WTC11 (cell line): ENCODE measurements at regions not wholly inside any gene's neighbourhood (a gene's known extent, or its start where the extent isn't known, plus 50 kb on each side); places are given as distances from the start of the nearest gene placed in this dataset.

ENCODE experiments used
- ATAC-seq: fragments of 200-7000 bp; cut with Tn5 transposase; 2 replicates; pipeline ENCODE4 v1.10.0; 2021; ENCODE audit warnings: mild to moderate bottlenecking, moderate library complexity
- CTCF ChIA-PET: fragments of 300-600 bp; sonication (Branson Sonifier 250); formaldehyde crosslinking; loops from one replicate; lab custom pipeline; 2021; ENCODE audit warnings: antibody characterized with exemption; lab: Charles Lee
- POLR2A ChIA-PET: fragments of 350-600 bp; sonication (Branson Sonifier 250); formaldehyde crosslinking; loops from one replicate; lab custom pipeline; 2021; ENCODE audit warnings: antibody characterized with exemption; lab: Charles Lee
- DNase-seq: peaks from one replicate; pipeline ENCODE4 v3.0.0; 2021; ENCODE audit warnings: low spot score
- H3K27ac Mint-ChIP-seq: 2 replicates; pipeline ENCODE4 v1.8.0; 2021; ENCODE audit warnings: mixed read lengths
- H3K27me3 Mint-ChIP-seq: 2 replicates; pipeline ENCODE4 v1.8.0; 2021; ENCODE audit warnings: low read depth, mild to moderate bottlenecking, moderate library complexity, mixed read lengths
- H3K36me3 Mint-ChIP-seq: 2 replicates; pipeline ENCODE4 v1.8.0; 2021; ENCODE audit warnings: mixed read lengths
- H3K4me1 Mint-ChIP-seq: 2 replicates; pipeline ENCODE4 v1.8.0; 2022; ENCODE audit warnings: mixed read lengths
- H3K4me3 Mint-ChIP-seq: 2 replicates; pipeline ENCODE4 v1.8.0; 2021; ENCODE audit warnings: mild to moderate bottlenecking, moderate library complexity, mixed read lengths
- H3K9me3 Mint-ChIP-seq: 2 replicates; pipeline ENCODE4 v1.8.0; 2021; ENCODE audit warnings: mixed read lengths
- ELF4 ChIP-seq: sonication (generic); formaldehyde crosslinking; IDR thresholded peaks from 2 replicates; pipeline ENCODE4 v1.8.1; 2022; ENCODE audit warnings: low read depth, mild to moderate bottlenecking, moderate library complexity, missing genetic modification reagents
- FOXK1 ChIP-seq: sonication (generic); formaldehyde crosslinking; IDR thresholded peaks from 2 replicates; pipeline ENCODE4 v1.8.0; 2022; ENCODE audit warnings: mild to moderate bottlenecking, moderate library complexity, missing genetic modification reagents
- FOXP1 ChIP-seq: sonication (generic); formaldehyde crosslinking; IDR thresholded peaks from 2 replicates; pipeline ENCODE4 v1.8.0; 2022; ENCODE audit warnings: missing genetic modification reagents, mild to moderate bottlenecking, moderate library complexity, borderline replicate concordance
- JAZF1 ChIP-seq: fragments of 250-450 bp; sonication (Bioruptor Pico); IDR thresholded peaks from 2 replicates; pipeline ENCODE4 v1.9.0; 2021; ENCODE audit warnings: moderate library complexity, mild to moderate bottlenecking, inconsistent platforms
- SMAD3 ChIP-seq: sonication (generic); formaldehyde crosslinking; IDR thresholded peaks from 2 replicates; pipeline ENCODE4 v1.8.0; 2022; ENCODE audit warnings: missing genetic modification reagents, mild to moderate bottlenecking, borderline replicate concordance
- TCF7 ChIP-seq: sonication (generic); formaldehyde crosslinking; IDR thresholded peaks from 2 replicates; pipeline ENCODE4 v1.8.0; 2022; ENCODE audit warnings: mild to moderate bottlenecking, low read depth, missing genetic modification reagents, moderate library complexity
- ZNF423 ChIP-seq: fragments of 250-450 bp; sonication (Bioruptor Pico); IDR thresholded peaks from 2 replicates; pipeline ENCODE4 v2.1.2; 2022; ENCODE audit warnings: mild to moderate bottlenecking, moderate library complexity
- TF ChIP-seq, protein P1 (sequence below): fragments of 250-450 bp; sonication (Bioruptor Pico); IDR thresholded peaks from 2 replicates; pipeline ENCODE4 v1.9.0; 2021; ENCODE audit warnings: mild to moderate bottlenecking, borderline replicate concordance
- TF ChIP-seq, protein P2 (sequence below): sonication (generic); formaldehyde crosslinking; IDR thresholded peaks from 2 replicates; pipeline ENCODE4 v1.8.1; 2022; ENCODE audit warnings: missing genetic modification reagents, borderline replicate concordance
- TF ChIP-seq, protein P3 (sequence below): sonication (generic); formaldehyde crosslinking; IDR thresholded peaks from 2 replicates; pipeline ENCODE4 v1.8.0; 2022; ENCODE audit warnings: mild to moderate bottlenecking, missing genetic modification reagents
- TF ChIP-seq, protein P4 (sequence below): sonication (generic); formaldehyde crosslinking; IDR thresholded peaks from 2 replicates; pipeline ENCODE4 v1.8.1; 2022; ENCODE audit warnings: mild to moderate bottlenecking, missing genetic modification reagents, moderate library complexity, borderline replicate concordance
- TF ChIP-seq, protein P5 (sequence below): sonication (generic); formaldehyde crosslinking; IDR thresholded peaks from 2 replicates; pipeline ENCODE4 v1.8.1; 2023; ENCODE audit warnings: mild to moderate bottlenecking, missing genetic modification reagents, moderate library complexity
- TF ChIP-seq, protein P6 (sequence below): sonication (generic); formaldehyde crosslinking; IDR thresholded peaks from 2 replicates; pipeline ENCODE4 v1.8.1; 2023; ENCODE audit warnings: mild to moderate bottlenecking, missing genetic modification reagents
- TF ChIP-seq, protein P7 (sequence below): fragments of 250-450 bp; sonication (Bioruptor Pico); conservative IDR thresholded peaks from 2 replicates; pipeline ENCODE4 v1.9.0; 2021; ENCODE audit warnings: mild to moderate bottlenecking
- TF ChIP-seq, protein P8 (sequence below): fragments of 200-600 bp; IDR thresholded peaks from 2 replicates; pipeline ENCODE4 v1.8.0; 2022; ENCODE audit warnings: antibody characterized with exemption
- TF ChIP-seq, protein P9 (sequence below): sonication (generic); formaldehyde crosslinking; IDR thresholded peaks from 2 replicates; pipeline ENCODE4 v1.8.1; 2022; ENCODE audit warnings: mild to moderate bottlenecking, moderate library complexity, missing genetic modification reagents

DNA sequence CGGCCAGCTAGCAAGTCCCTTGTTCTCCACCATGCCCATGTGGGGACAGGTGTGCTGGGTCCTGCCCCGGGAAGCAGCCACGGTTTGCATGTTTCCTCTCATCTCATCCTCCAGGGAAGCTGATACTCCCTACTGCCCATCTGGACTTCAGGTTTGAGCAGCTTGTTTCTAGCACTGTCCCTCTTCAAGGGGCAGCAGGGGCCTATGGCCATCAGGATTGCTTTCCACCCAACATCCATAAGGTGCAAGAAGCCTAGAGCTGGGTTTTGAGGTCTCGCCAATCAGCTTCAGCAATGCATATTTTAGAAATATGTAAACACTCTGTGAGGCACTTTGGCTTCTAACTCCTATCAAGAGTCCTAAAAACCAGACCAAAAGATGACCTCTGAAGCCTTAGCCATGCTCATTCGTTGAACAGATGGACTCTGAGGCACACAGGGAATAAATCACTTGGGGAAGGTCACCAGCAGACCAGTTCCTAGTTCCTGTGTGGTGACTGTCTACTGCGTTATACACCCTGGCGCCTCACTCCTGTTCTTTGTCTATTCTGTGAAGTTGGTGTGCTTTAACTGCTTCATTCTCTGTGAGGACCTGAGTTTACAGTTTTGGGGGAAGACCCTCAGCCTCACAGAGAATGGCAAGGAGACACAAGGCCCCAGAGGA is 192.6 kb upstream of the TWIST2 start:
- DNase-seq = no peak
- peaks cover 15% of the 10 kb centered on the region for H3K4me1 Mint-ChIP-seq
- peaks cover 30% of the 10 kb centered on the region for H3K9me3 Mint-ChIP-seq
- no peak overlapping the region for H3K27ac Mint-ChIP-seq
- CTCF ChIA-PET = interaction anchor here (1.6 kb wide), 1 partner anchor 10 kb away, joined by 3 read pairs; no protein-coding TSS in a partner anchor
- no peak overlapping the region for H3K4me3 Mint-ChIP-seq
- TF ChIP-seq JAZF1 (CRISPR knock-in tag) (no peak), ZNF423 (no peak), TCF7 (CRISPR knock-in tag) (no peak), FOXP1 (CRISPR knock-in tag) (no peak), FOXK1 (CRISPR knock-in tag) (no peak), SMAD3 (CRISPR knock-in tag) (no peak), ELF4 (CRISPR knock-in tag) (no peak)
- TF ChIP-seq, protein P1, sequence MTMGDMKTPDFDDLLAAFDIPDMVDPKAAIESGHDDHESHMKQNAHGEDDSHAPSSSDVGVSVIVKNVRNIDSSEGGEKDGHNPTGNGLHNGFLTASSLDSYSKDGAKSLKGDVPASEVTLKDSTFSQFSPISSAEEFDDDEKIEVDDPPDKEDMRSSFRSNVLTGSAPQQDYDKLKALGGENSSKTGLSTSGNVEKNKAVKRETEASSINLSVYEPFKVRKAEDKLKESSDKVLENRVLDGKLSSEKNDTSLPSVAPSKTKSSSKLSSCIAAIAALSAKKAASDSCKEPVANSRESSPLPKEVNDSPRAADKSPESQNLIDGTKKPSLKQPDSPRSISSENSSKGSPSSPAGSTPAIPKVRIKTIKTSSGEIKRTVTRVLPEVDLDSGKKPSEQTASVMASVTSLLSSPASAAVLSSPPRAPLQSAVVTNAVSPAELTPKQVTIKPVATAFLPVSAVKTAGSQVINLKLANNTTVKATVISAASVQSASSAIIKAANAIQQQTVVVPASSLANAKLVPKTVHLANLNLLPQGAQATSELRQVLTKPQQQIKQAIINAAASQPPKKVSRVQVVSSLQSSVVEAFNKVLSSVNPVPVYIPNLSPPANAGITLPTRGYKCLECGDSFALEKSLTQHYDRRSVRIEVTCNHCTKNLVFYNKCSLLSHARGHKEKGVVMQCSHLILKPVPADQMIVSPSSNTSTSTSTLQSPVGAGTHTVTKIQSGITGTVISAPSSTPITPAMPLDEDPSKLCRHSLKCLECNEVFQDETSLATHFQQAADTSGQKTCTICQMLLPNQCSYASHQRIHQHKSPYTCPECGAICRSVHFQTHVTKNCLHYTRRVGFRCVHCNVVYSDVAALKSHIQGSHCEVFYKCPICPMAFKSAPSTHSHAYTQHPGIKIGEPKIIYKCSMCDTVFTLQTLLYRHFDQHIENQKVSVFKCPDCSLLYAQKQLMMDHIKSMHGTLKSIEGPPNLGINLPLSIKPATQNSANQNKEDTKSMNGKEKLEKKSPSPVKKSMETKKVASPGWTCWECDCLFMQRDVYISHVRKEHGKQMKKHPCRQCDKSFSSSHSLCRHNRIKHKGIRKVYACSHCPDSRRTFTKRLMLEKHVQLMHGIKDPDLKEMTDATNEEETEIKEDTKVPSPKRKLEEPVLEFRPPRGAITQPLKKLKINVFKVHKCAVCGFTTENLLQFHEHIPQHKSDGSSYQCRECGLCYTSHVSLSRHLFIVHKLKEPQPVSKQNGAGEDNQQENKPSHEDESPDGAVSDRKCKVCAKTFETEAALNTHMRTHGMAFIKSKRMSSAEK (CRISPR knock-in tag) = no peak
- TF ChIP-seq, protein P2, sequence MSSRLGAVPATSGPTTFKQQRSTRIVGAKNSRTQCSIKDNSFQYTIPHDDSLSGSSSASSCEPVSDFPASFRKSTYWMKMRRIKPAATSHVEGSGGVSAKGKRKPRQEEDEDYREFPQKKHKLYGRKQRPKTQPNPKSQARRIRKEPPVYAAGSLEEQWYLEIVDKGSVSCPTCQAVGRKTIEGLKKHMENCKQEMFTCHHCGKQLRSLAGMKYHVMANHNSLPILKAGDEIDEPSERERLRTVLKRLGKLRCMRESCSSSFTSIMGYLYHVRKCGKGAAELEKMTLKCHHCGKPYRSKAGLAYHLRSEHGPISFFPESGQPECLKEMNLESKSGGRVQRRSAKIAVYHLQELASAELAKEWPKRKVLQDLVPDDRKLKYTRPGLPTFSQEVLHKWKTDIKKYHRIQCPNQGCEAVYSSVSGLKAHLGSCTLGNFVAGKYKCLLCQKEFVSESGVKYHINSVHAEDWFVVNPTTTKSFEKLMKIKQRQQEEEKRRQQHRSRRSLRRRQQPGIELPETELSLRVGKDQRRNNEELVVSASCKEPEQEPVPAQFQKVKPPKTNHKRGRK (CRISPR knock-in tag) = no peak
- TF ChIP-seq, protein P3, sequence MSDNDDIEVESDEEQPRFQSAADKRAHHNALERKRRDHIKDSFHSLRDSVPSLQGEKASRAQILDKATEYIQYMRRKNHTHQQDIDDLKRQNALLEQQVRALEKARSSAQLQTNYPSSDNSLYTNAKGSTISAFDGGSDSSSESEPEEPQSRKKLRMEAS (CRISPR knock-in tag) = no peak
- TF ChIP-seq, protein P4, sequence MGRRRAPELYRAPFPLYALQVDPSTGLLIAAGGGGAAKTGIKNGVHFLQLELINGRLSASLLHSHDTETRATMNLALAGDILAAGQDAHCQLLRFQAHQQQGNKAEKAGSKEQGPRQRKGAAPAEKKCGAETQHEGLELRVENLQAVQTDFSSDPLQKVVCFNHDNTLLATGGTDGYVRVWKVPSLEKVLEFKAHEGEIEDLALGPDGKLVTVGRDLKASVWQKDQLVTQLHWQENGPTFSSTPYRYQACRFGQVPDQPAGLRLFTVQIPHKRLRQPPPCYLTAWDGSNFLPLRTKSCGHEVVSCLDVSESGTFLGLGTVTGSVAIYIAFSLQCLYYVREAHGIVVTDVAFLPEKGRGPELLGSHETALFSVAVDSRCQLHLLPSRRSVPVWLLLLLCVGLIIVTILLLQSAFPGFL (CRISPR knock-in tag) = no peak
- TF ChIP-seq, protein P5, sequence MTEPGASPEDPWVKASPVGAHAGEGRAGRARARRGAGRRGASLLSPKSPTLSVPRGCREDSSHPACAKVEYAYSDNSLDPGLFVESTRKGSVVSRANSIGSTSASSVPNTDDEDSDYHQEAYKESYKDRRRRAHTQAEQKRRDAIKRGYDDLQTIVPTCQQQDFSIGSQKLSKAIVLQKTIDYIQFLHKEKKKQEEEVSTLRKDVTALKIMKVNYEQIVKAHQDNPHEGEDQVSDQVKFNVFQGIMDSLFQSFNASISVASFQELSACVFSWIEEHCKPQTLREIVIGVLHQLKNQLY (CRISPR knock-in tag) = no peak
- TF ChIP-seq, protein P6, sequence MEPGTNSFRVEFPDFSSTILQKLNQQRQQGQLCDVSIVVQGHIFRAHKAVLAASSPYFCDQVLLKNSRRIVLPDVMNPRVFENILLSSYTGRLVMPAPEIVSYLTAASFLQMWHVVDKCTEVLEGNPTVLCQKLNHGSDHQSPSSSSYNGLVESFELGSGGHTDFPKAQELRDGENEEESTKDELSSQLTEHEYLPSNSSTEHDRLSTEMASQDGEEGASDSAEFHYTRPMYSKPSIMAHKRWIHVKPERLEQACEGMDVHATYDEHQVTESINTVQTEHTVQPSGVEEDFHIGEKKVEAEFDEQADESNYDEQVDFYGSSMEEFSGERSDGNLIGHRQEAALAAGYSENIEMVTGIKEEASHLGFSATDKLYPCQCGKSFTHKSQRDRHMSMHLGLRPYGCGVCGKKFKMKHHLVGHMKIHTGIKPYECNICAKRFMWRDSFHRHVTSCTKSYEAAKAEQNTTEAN (CRISPR knock-in tag) = no peak
- TF ChIP-seq, protein P7, sequence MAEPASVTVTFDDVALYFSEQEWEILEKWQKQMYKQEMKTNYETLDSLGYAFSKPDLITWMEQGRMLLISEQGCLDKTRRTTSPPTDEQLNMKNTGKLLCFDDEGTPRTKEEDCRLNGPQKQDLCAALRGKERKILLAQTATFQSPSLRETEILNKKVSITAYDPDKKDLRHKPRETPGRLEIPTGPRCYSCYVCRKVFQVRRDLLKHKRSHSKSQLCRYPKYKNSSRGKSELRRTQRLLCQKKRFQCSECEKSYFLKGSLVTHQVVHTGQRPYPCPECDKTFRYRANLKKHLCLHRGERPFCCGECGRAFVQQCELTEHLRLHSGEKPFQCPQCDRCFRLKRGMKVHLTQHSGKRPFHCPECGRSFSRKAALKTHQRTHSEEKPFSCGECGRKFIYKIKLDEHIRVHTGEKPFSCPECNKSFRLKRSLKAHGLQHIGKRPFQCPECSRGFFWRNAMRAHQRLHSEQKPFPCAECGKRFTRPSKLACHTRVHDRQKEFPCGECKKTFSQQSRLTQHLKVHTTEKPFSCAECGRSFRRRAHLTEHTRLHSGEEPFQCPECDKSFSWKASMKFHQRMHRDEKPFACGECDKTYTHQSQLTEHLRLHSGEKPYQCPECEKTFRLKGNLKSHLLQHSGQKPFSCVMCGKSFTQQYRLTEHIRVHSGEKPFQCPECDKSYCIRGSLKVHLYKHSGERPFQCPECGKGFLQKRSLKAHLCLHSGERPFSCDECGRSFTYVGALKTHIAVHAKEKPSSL = no peak
- TF ChIP-seq, protein P8, sequence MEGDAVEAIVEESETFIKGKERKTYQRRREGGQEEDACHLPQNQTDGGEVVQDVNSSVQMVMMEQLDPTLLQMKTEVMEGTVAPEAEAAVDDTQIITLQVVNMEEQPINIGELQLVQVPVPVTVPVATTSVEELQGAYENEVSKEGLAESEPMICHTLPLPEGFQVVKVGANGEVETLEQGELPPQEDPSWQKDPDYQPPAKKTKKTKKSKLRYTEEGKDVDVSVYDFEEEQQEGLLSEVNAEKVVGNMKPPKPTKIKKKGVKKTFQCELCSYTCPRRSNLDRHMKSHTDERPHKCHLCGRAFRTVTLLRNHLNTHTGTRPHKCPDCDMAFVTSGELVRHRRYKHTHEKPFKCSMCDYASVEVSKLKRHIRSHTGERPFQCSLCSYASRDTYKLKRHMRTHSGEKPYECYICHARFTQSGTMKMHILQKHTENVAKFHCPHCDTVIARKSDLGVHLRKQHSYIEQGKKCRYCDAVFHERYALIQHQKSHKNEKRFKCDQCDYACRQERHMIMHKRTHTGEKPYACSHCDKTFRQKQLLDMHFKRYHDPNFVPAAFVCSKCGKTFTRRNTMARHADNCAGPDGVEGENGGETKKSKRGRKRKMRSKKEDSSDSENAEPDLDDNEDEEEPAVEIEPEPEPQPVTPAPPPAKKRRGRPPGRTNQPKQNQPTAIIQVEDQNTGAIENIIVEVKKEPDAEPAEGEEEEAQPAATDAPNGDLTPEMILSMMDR = no peak
- TF ChIP-seq, protein P9, sequence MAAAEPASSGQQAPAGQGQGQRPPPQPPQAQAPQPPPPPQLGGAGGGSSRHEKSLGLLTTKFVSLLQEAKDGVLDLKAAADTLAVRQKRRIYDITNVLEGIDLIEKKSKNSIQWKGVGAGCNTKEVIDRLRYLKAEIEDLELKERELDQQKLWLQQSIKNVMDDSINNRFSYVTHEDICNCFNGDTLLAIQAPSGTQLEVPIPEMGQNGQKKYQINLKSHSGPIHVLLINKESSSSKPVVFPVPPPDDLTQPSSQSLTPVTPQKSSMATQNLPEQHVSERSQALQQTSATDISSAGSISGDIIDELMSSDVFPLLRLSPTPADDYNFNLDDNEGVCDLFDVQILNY (CRISPR knock-in tag) = no peak
- POLR2A ChIA-PET = no interaction called here
- peaks cover 5% of the 10 kb centered on the region for H3K27me3 Mint-ChIP-seq
- no peak for ATAC-seq
- H3K36me3 Mint-ChIP-seq = no peaks in the 10 kb centered on the region
